GM21723 (cell line): ENCODE measurements at regions not wholly inside any gene's neighbourhood (a gene's known extent, or its start where the extent isn't known, plus 50 kb on each side); places are given as distances from the start of the nearest gene placed in this dataset.

Experiments
- ATAC-seq: cut with Tn5 transposase; IDR thresholded peaks from one replicate; pipeline ENCODE4 v1.9.1; 2021; ENCODE audit warnings: mild to moderate bottlenecking, moderate library complexity; ENCODE audit not compliant: unreplicated experiment

GRCh38 chr5:40416098-40416497 is 263.6 kb upstream of the PTGER4 start:
- no peak for ATAC-seq

GRCh38 chr5:40414922-40415321 is 264.8 kb upstream of the PTGER4 start:
- ATAC-seq = no peak

GRCh38 chr5:40413743-40414142 is 266.0 kb upstream of the PTGER4 start:
- ATAC-seq = no peak

DNA sequence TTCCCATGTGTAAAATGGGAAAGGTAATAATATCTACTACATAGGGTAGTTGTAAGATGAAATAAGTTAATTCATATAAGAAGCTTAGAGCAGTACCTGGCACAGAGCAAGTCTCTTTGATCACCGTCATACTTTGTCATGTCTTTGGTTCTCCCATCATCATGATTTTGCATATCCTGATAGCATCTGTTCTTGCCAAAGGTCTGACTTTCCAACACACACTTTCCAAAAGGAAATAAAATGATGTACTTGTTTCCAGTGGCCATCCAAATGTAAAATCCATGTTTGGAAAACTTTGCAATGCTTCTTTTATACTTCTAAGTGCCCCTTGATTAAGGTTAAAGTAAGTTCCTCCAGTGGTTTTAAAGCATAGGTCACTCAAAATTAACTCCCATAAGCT is 266.9 kb upstream of the PTGER4 start:
- ATAC-seq = no peak

- ATAC-seq = no peak
Observed at GRCh38 chr5:40410964-40411635, 268.6 kb upstream of the PTGER4 start.

DNA sequence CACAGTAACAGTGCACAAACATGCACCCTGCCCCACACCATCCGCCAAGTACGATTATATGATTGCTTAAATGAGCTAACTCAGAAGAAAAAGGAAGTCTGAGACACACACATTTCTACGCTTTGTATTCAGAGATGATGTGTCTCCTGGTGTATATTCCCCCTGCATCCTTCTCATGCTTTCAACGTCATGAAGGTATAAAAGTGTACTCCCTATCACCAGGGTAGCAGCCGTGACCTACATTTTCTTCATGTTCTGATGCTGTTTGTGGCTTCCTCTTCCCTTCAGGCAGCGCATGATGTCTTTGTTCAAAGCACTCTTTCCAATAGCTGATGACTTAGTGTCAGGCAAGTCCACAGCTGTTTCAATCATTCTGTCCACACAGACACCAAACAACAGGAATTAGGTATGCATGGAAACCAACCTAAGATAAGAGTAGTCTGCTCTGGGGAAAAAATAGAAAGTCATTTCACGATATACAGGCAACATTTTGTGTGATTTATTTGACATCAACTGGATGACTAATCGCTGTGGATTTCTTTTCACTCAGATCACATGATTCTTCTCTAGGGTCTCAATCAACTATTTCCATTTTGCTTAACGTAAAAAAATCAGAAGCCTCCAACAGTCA is 269.4 kb upstream of the PTGER4 start:
- ATAC-seq = no peak

DNA sequence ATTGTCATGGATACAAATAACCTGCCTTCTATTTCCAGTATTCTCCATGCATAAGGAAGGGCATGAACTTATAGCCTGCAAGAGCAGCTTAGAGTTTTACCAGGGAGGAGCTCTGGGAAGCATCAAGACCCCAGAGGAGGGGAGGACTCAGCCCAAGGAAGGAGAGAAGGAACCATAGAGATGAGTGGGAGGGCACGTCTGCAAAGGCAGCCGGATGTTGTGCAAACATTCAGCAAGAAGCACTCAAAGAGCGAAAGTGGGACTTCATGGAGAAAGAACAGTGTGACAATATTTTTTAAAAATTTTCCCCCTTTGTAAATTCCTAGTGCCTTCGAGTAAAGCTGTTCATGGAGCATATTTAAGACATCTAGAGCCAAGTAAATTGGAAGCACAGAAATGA is 270.1 kb upstream of the PTGER4 start:
- no peak for ATAC-seq

DNA sequence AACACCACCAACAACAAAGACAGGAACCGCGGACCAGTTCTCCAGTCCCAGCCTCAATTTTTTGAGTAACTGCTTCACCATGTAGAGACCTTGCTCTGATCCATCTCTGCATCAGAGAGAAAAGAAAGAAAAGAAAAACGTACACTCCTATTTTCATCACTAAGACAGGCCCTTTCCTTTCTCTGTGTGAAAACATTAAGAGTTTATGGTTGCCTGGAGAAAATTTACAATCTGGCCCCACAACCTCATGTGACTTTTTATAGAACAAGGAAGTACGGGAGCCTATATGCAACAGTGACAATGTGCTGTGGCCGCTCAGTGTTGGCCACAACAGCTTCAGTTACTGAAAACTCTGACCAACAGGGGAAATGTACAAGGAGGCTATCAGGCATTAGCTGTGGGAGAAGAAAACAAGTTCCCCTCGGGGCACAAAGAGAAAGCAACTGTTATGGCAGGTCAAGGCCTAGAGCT is 272.9 kb upstream of the PTGER4 start:
- ATAC-seq = peak; percentile 38

- ATAC-seq = peak; percentile 29
Observed at GRCh38 chr5:40405996-40406740, 273.5 kb upstream of the PTGER4 start.

DNA sequence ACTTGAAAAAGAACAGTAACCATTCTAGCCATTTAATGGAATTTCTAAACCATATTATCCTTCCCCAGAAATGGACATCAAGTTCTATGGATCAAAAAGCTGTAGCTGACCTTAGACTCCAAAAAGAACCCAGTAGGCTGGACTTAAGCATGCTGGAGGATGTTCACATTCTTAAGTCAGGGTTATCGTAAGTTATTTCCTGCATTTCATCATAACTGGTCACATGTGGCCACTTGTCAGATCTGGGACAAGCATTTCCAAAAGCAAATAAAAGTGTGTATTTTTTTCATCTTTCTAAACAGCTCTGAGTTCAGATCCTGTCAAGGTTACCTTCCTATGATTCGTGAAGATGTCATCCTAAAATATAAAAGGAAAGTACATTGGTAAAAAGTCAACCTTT is 274.5 kb upstream of the PTGER4 start:
- no peak for ATAC-seq

GRCh38 chr5:40404613-40405012 is 275.1 kb upstream of the PTGER4 start:
- ATAC-seq = peak; percentile 65

DNA sequence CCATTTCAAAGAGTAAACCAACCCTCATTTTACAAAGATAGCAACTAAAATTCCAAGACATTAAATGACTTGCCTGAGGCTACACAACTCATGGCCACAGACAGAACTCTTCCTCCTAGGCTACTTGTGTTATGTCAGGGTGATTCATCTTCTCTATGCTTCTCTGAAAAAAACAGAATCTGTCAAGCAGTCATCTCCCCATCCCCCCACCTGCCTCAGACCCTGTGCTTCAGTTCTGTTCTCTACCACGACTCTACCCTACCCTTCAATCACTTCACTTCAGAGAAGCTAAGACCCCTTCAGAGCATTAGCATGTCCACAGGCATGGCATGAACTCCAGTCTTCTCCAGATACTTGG is 277.7 kb upstream of the PTGER4 start:
- no peak for ATAC-seq

GRCh38 chr5:40401284-40402006 is 278.3 kb upstream of the PTGER4 start:
- peak; percentile 62 for ATAC-seq

- no peak for ATAC-seq
Observed at GRCh38 chr5:40400245-40400644, 279.5 kb upstream of the PTGER4 start.

- ATAC-seq = no peak
Observed at GRCh38 chr5:40399349-40399748, 280.4 kb upstream of the PTGER4 start.

DNA sequence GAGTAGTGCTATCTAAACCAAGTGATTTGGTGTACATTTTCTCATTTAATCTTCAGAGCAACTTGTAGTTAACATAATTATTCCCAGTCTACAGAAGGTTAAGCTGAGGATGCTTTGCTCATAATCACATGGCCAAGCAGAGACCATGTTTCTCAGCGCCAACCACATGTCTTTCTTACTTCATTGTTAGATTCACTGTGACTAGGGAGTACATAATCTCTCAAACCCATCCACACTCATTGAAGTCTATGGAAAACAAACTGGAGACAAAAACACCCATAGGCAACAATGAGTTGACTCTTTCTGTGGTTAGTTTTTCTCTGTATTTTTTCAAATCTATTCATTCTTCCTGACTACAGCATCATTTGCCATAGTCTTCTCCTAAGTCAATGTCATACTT is 281.7 kb upstream of the PTGER4 start:
- no peak for ATAC-seq

DNA sequence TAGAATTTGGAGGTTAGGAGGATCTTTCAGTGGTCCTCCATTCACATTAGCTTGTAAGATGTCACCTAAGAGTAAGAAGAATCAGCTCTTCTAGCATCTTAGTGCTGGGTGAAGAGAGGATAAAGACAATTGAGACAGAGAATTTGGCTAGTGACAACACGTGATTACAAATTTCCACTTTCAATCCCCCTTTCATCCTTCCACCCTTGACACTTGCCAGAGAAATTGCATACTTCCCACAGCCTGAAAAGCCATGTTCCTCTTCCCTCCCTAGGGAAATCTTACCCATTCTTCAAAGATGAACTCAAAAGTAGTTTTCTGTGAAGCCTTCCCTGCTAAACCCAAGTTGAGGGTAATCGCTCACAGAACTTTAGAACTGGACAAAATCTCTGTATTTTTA is 282.6 kb upstream of the PTGER4 start:
- ATAC-seq = no peak

- no peak for ATAC-seq
Observed at GRCh38 chr5:40396317-40396716, 283.4 kb upstream of the PTGER4 start.

- ATAC-seq = no peak
Observed at GRCh38 chr5:40395251-40395650, 284.5 kb upstream of the PTGER4 start.

- no peak for ATAC-seq
Observed at GRCh38 chr5:40394698-40395097, 285.0 kb upstream of the PTGER4 start.

GRCh38 chr5:40391642-40392041 is 288.1 kb upstream of the PTGER4 start:
- ATAC-seq = no peak
